ENCODE measurements at regions not wholly inside any gene's neighbourhood (a gene's known extent, or its start where the extent isn't known, plus 50 kb on each side); places are given as distances from the start of the nearest gene placed in this dataset.

- TF ChIP-seq SRF (IDR thresholded peaks at IDR 0.05; ENCODE audit: low read depth, low read length) = no peak
- TF ChIP-seq SP4 (IDR thresholded peaks at IDR 0.05; ENCODE audit: low read length) = no peak
- no peak for TF ChIP-seq POLR2A (IDR thresholded peaks at IDR 0.05; ENCODE audit: control extremely low read depth in 1 of 2, low read depth in 2 of 2, low read length in 2 of 2)
- TF ChIP-seq EGR1 (IDR thresholded peaks at IDR 0.05; ENCODE audit: borderline replicate concordance, low read depth, low read length) = no peak
- TF ChIP-seq JUND (IDR thresholded peaks at IDR 0.05; ENCODE audit: low read length) = no peak
- TF ChIP-seq PHF8 (conservative IDR thresholded peaks at IDR 0.05; ENCODE audit: low read depth, low read length) = no peak
These were observed 106.5 kb upstream of the ATP8B1 start (continued) for GRCh38 chr18:57909620-57910019.
